GM23338 (cell line): ENCODE measurements at regions not wholly inside any gene's neighbourhood (a gene's known extent, or its start where the extent isn't known, plus 50 kb on each side); places are given as distances from the start of the nearest gene placed in this dataset.
A peak's percentile ranks its signal among the peaks of the same experiment; 100 is the strongest.

Experiments used
- ATAC-seq: fragments of 200-7000 bp; cut with Tn5 transposase; 3 replicates; pipeline ENCODE4 v1.9.1; 2020
- DNase-seq: peaks from one replicate; pipeline ENCODE4 v3.0.0-alpha.2; 2015; ENCODE audit warnings: low spot score
- H2AFZ ChIP-seq: fragments of 200-600 bp; sonication (generic); 2 replicates; pipeline ENCODE4 v1.8.0; 2016; ENCODE audit warnings: antibody characterized with exemption, mild to moderate bottlenecking, moderate library complexity
- H3F3A ChIP-seq: fragments of 200-600 bp; sonication (generic); replicated peaks from 2 replicates; pipeline ENCODE4 v1.8.0; 2017; ENCODE audit warnings: antibody characterized with exemption, mixed run types, low read depth
- H3K27ac ChIP-seq: fragments of 200-600 bp; sonication (generic); 2 replicates; pipeline ENCODE4 v1.6.1; 2016; ENCODE audit warnings: low read depth
- H3K27me3 ChIP-seq: fragments of 200-600 bp; sonication (generic); 2 replicates; pipeline ENCODE4 v1.8.0; 2016; ENCODE audit warnings: mild to moderate bottlenecking, mixed run types, moderate library complexity; ENCODE audit not compliant: insufficient read depth
- H3K36me3 ChIP-seq: fragments of 200-600 bp; sonication (generic); 2 replicates; pipeline ENCODE4 v1.8.0; 2016; ENCODE audit warnings: mild to moderate bottlenecking; ENCODE audit not compliant: insufficient read depth
- H3K4me1 ChIP-seq: fragments of 200-600 bp; sonication (generic); 2 replicates; pipeline ENCODE4 v1.8.0; 2016; ENCODE audit warnings: mild to moderate bottlenecking, moderate library complexity; ENCODE audit not compliant: insufficient read depth
- H3K4me2 ChIP-seq: fragments of 200-600 bp; sonication (generic); 2 replicates; pipeline ENCODE4 v1.7.1; 2017; ENCODE audit warnings: mixed run types
- H3K4me3 ChIP-seq: fragments of 200-600 bp; sonication (generic); 2 replicates; pipeline ENCODE4 v1.6.1; 2016; ENCODE audit warnings: mixed run types
- H3K79me2 ChIP-seq: fragments of 200-600 bp; sonication (generic); replicated peaks from 2 replicates; pipeline ENCODE4 v1.8.0; 2017; ENCODE audit warnings: mild to moderate bottlenecking; ENCODE audit not compliant: insufficient read depth
- H3K9me2 ChIP-seq: fragments of 200-600 bp; sonication (generic); 2 replicates; pipeline ENCODE4 v1.8.0; 2017; ENCODE audit not compliant: insufficient read depth
- H4K20me1 ChIP-seq: fragments of 200-600 bp; sonication (generic); replicated peaks from 2 replicates; pipeline ENCODE4 v1.8.0; 2017; ENCODE audit warnings: mild to moderate bottlenecking; ENCODE audit not compliant: insufficient read depth
- H3K27ac Mint-ChIP-seq: 2 replicates; pipeline ENCODE4 v1.8.0; 2020; ENCODE audit warnings: inconsistent platforms, mild to moderate bottlenecking, moderate library complexity, mixed read lengths
- H3K27me3 Mint-ChIP-seq: 3 replicates; pipeline ENCODE4 v1.8.0; 2022; ENCODE audit warnings: low read depth, mild to moderate bottlenecking, moderate library complexity, mixed read lengths, inconsistent platforms; ENCODE audit not compliant: insufficient read depth, poor library complexity
- H3K36me3 Mint-ChIP-seq: 3 replicates; pipeline ENCODE4 v1.8.0; 2021; ENCODE audit warnings: low read depth, mild to moderate bottlenecking, inconsistent platforms, moderate library complexity, mixed read lengths
- H3K4me1 Mint-ChIP-seq: 3 replicates; pipeline ENCODE4 v1.8.0; 2020; ENCODE audit warnings: mild to moderate bottlenecking, inconsistent platforms, mixed read lengths
- H3K4me3 Mint-ChIP-seq: 3 replicates; pipeline ENCODE4 v1.8.0; 2021; ENCODE audit warnings: moderate library complexity, mild to moderate bottlenecking, inconsistent platforms, mixed read lengths
- H3K9me3 Mint-ChIP-seq: 3 replicates; pipeline ENCODE4 v1.8.0; 2020; ENCODE audit warnings: moderate library complexity, mild to moderate bottlenecking, inconsistent platforms, mixed read lengths
- EZH2phosphoT487 ChIP-seq: fragments of 200-600 bp; sonication (generic); IDR thresholded peaks from one replicate; pipeline ENCODE4 v1.8.1; 2018; ENCODE audit warnings: antibody characterized with exemption; ENCODE audit not compliant: unreplicated experiment
- JUNB ChIP-seq: IDR thresholded peaks from one replicate; pipeline ENCODE4 v1.6.1; 2016; ENCODE audit warnings: antibody characterized with exemption; ENCODE audit not compliant: unreplicated experiment
- NANOG ChIP-seq: IDR thresholded peaks from 2 replicates; pipeline ENCODE4 v1.6.1; 2016; ENCODE audit warnings: antibody characterized with exemption, borderline replicate concordance
- POLR2AphosphoS5 ChIP-seq: IDR thresholded peaks from 2 replicates; pipeline ENCODE4 v1.6.1; 2016; ENCODE audit warnings: antibody characterized with exemption, low read depth
- STAT1 ChIP-seq: IDR thresholded peaks from one replicate; pipeline ENCODE4 v1.6.1; 2016; ENCODE audit warnings: antibody characterized with exemption; ENCODE audit not compliant: unreplicated experiment
- ZNF114 ChIP-seq: fragments of 250-450 bp; sonication (Bioruptor Pico); IDR thresholded peaks from 2 replicates; pipeline ENCODE4 v1.5.0; 2020; ENCODE audit warnings: mild to moderate bottlenecking, moderate library complexity
- ZNF331 ChIP-seq: fragments of 250-450 bp; sonication (Bioruptor Pico); IDR thresholded peaks from 2 replicates; pipeline ENCODE4 v1.5.0; 2020; ENCODE audit warnings: low read depth, mild to moderate bottlenecking, moderate library complexity
- TF ChIP-seq, protein P1 (sequence below): IDR thresholded peaks from one replicate; pipeline ENCODE4 v1.6.1; 2018; ENCODE audit warnings: antibody characterized with exemption; ENCODE audit not compliant: unreplicated experiment
- TF ChIP-seq, protein P2 (sequence below): fragments of 250-450 bp; sonication (Bioruptor Pico); IDR thresholded peaks from 2 replicates; pipeline ENCODE4 v1.5.0; 2020; ENCODE audit warnings: mild to moderate bottlenecking, moderate library complexity
- TF ChIP-seq, protein P3 (sequence below): IDR thresholded peaks from 2 replicates; pipeline ENCODE4 v1.6.1; 2016; ENCODE audit warnings: antibody characterized with exemption

DNA sequence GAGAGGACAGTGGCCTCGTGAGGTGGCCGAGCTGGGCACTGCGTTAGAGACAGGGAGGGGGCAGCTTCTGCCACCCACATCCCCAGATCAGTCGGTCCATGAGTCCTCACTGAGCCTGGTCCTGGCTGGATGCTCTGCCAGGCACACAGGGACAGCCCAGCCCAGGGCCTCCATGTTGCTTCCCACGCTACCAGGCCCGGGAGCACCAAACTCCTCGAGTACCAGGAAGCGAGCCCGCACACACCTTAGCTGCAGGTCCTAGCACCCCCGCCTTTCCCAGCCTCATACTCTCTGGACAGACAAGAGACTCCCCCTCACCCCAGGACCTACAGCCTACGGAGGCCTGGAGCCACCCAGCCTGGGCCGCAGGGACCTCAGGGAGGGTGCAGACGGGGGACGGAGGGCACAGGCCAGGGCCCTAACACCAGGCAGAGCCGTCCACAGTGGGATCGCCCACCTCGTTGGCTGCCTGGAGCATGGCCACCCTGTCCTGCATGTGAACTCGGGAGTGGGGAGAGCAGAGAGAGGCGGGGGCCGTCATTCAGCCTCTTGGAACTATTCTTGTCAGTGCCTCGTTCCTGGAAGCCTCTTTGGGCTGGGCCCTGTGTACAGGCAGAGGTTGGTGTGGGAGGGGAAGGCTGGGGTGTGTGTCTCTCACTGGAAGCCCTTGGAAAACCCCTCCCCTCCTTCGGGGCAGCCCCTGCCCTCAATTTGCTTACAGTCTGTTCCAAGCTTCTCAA, 90.9 kb upstream of the RUNX3 start:
- no peaks in the 10 kb centered on the region; the same call in 2 of the 3 replicates for H3K9me3 Mint-ChIP-seq
- no peaks in the 10 kb centered on the region for H3F3A ChIP-seq
- H3K4me3 ChIP-seq, result no peak overlapping the region
- DNase-seq (no peak), ATAC-seq (peak; percentile 9; the same call in 2 of the 3 replicates)
- no peaks in the 10 kb centered on the region for H3K36me3 Mint-ChIP-seq
- no peaks in the 10 kb centered on the region for H3K79me2 ChIP-seq
- no peak overlapping the region for H3K4me3 Mint-ChIP-seq
- no peaks in the 10 kb centered on the region for H3K36me3 ChIP-seq
- peak overlapping the region; percentile 69; the same call in 1 of the 2 replicates for H2AFZ ChIP-seq
- H3K27ac ChIP-seq, result no peak overlapping the region
- no peaks in the 10 kb centered on the region for H4K20me1 ChIP-seq
- H3K9me2 ChIP-seq, result no peaks in the 10 kb centered on the region
- TF ChIP-seq NANOG (no peak), STAT1 (no peak), JUNB (no peak), EZH2phosphoT487 (no peak), POLR2AphosphoS5 (no peak)
- TF ChIP-seq, protein P1, sequence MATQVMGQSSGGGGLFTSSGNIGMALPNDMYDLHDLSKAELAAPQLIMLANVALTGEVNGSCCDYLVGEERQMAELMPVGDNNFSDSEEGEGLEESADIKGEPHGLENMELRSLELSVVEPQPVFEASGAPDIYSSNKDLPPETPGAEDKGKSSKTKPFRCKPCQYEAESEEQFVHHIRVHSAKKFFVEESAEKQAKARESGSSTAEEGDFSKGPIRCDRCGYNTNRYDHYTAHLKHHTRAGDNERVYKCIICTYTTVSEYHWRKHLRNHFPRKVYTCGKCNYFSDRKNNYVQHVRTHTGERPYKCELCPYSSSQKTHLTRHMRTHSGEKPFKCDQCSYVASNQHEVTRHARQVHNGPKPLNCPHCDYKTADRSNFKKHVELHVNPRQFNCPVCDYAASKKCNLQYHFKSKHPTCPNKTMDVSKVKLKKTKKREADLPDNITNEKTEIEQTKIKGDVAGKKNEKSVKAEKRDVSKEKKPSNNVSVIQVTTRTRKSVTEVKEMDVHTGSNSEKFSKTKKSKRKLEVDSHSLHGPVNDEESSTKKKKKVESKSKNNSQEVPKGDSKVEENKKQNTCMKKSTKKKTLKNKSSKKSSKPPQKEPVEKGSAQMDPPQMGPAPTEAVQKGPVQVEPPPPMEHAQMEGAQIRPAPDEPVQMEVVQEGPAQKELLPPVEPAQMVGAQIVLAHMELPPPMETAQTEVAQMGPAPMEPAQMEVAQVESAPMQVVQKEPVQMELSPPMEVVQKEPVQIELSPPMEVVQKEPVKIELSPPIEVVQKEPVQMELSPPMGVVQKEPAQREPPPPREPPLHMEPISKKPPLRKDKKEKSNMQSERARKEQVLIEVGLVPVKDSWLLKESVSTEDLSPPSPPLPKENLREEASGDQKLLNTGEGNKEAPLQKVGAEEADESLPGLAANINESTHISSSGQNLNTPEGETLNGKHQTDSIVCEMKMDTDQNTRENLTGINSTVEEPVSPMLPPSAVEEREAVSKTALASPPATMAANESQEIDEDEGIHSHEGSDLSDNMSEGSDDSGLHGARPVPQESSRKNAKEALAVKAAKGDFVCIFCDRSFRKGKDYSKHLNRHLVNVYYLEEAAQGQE, result no peak
- no peaks in the 10 kb centered on the region for H3K4me1 ChIP-seq
- no peak overlapping the region for H3K4me2 ChIP-seq
- peaks cover 20% of the 10 kb centered on the region for H3K4me1 Mint-ChIP-seq
- no peak overlapping the region for H3K27ac Mint-ChIP-seq
- H3K27me3 ChIP-seq, result no peaks in the 10 kb centered on the region
- peaks cover 8% of the 10 kb centered on the region for H3K27me3 Mint-ChIP-seq

DNA sequence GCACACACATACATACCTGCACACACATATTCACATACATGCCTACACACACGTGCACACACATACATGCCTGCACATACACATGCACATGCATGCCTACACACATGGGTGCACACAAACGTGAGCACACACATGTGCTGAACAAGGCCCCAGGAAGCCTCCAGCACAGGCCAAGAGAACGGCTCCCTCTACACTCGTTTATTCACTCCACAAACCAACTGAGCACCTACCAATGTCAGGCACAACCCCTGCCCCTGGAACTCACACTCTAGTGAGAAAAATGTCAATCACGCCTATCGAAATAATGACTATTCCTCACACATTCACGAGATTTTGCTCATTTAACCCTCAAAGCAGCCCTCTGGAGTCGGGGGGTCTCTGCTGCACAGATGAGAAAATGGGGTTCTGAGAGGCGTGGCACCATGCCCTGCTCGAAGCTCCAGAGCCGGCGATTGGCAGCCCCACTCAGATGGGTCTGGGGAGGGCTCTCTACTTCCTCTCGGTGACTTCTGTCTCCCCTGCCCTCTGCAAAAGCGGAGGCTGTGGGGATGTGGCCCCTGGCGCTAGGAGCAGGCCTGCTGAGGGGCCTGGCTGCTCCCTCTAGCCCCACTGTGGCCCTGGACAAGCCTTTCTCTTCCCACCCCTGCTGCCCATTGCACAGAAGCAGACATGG, 90.2 kb upstream of the RUNX3 start:
- peaks cover 8% of the 10 kb centered on the region for H3K27me3 Mint-ChIP-seq
- Histone ChIP-seq H3K27me3 (no peaks in the 10 kb centered on the region), H3K4me3 (no peak overlapping the region), H3K79me2 (no peaks in the 10 kb centered on the region), H3F3A (no peaks in the 10 kb centered on the region), H3K4me1 (no peaks in the 10 kb centered on the region), H3K36me3 (no peaks in the 10 kb centered on the region), H3K9me2 (no peaks in the 10 kb centered on the region), H3K27ac (no peak overlapping the region), H4K20me1 (no peaks in the 10 kb centered on the region), H2AFZ (no peak overlapping the region), H3K4me2 (no peak overlapping the region)
- DNase-seq (no peak), ATAC-seq (no peak)
- H3K9me3 Mint-ChIP-seq, result no peaks in the 10 kb centered on the region; the same call in 2 of the 3 replicates
- no peaks in the 10 kb centered on the region for H3K36me3 Mint-ChIP-seq
- H3K4me1 Mint-ChIP-seq, result peaks cover 20% of the 10 kb centered on the region
- no peak overlapping the region for H3K4me3 Mint-ChIP-seq
- no peak overlapping the region for H3K27ac Mint-ChIP-seq
- TF ChIP-seq ZNF331 (CRISPR knock-in tag) (no peak), NANOG (no peak), EZH2phosphoT487 (no peak), ZNF114 (CRISPR knock-in tag) (no peak), JUNB (no peak), POLR2AphosphoS5 (no peak)
- TF ChIP-seq, protein P2, sequence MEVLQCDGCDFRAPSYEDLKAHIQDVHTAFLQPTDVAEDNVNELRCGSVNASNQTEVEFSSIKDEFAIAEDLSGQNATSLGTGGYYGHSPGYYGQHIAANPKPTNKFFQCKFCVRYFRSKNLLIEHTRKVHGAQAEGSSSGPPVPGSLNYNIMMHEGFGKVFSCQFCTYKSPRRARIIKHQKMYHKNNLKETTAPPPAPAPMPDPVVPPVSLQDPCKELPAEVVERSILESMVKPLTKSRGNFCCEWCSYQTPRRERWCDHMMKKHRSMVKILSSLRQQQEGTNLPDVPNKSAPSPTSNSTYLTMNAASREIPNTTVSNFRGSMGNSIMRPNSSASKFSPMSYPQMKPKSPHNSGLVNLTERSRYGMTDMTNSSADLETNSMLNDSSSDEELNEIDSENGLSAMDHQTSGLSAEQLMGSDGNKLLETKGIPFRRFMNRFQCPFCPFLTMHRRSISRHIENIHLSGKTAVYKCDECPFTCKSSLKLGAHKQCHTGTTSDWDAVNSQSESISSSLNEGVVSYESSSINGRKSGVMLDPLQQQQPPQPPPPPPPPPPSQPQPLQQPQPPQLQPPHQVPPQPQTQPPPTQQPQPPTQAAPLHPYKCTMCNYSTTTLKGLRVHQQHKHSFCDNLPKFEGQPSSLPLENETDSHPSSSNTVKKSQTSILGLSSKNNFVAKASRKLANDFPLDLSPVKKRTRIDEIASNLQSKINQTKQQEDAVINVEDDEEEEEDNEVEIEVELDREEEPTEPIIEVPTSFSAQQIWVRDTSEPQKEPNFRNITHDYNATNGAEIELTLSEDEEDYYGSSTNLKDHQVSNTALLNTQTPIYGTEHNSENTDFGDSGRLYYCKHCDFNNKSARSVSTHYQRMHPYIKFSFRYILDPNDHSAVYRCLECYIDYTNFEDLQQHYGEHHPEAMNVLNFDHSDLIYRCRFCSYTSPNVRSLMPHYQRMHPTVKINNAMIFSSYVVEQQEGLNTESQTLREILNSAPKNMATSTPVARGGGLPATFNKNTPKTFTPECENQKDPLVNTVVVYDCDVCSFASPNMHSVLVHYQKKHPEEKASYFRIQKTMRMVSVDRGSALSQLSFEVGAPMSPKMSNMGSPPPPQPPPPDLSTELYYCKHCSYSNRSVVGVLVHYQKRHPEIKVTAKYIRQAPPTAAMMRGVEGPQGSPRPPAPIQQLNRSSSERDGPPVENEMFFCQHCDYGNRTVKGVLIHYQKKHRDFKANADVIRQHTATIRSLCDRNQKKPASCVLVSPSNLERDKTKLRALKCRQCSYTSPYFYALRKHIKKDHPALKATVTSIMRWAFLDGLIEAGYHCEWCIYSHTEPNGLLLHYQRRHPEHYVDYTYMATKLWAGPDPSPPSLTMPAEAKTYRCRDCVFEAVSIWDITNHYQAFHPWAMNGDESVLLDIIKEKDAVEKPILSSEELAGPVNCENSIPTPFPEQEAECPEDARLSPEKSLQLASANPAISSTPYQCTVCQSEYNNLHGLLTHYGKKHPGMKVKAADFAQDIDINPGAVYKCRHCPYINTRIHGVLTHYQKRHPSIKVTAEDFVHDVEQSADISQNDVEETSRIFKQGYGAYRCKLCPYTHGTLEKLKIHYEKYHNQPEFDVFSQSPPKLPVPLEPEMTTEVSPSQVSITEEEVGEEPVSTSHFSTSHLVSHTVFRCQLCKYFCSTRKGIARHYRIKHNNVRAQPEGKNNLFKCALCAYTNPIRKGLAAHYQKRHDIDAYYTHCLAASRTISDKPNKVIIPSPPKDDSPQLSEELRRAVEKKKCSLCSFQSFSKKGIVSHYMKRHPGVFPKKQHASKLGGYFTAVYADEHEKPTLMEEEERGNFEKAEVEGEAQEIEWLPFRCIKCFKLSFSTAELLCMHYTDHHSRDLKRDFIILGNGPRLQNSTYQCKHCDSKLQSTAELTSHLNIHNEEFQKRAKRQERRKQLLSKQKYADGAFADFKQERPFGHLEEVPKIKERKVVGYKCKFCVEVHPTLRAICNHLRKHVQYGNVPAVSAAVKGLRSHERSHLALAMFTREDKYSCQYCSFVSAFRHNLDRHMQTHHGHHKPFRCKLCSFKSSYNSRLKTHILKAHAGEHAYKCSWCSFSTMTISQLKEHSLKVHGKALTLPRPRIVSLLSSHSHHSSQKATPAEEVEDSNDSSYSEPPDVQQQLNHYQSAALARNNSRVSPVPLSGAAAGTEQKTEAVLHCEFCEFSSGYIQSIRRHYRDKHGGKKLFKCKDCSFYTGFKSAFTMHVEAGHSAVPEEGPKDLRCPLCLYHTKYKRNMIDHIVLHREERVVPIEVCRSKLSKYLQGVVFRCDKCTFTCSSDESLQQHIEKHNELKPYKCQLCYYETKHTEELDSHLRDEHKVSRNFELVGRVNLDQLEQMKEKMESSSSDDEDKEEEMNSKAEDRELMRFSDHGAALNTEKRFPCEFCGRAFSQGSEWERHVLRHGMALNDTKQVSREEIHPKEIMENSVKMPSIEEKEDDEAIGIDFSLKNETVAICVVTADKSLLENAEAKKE (CRISPR knock-in tag), result no peak
- TF ChIP-seq, protein P3, sequence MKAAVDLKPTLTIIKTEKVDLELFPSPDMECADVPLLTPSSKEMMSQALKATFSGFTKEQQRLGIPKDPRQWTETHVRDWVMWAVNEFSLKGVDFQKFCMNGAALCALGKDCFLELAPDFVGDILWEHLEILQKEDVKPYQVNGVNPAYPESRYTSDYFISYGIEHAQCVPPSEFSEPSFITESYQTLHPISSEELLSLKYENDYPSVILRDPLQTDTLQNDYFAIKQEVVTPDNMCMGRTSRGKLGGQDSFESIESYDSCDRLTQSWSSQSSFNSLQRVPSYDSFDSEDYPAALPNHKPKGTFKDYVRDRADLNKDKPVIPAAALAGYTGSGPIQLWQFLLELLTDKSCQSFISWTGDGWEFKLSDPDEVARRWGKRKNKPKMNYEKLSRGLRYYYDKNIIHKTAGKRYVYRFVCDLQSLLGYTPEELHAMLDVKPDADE, result no peak
